ENCODE measurements at regions not wholly inside any gene's neighbourhood (a gene's known extent, or its start where the extent isn't known, plus 50 kb on each side); places are given as distances from the start of the nearest gene placed in this dataset.

DNA sequence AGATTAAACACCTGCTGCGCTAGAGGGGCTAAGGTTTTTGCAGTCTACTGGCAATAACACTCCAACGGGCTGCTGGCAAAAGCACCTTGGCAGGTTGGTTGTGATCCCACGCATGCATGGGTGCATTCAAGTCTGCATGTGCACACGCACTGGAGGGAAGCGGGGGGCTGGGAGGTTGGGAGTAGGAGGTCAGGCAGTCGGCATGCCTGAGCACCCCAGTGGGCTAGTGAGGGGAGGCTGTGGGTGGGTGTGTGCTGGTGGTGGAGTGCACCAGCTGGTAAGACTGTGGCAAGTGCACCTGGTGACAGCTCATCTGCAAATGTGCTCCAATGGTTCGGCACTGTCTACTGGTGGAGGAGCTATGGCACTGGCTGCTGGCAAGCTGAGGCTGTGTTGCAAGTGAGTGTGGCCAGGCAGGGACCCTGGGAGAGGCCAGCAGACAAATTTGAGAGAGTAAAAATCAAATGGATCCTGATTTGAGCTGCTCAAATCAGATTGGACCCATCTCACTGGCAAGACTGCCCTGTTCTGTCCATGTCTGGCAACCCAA is 460.6 kb upstream of the DSEL start:
- 75 to 90% methylated on average over 7 of the region's 7 CpGs for WGBS, 2 donors
- ATAC-seq (ENCODE audit: insufficient read depth, low FRiP score) = no peak

DNA sequence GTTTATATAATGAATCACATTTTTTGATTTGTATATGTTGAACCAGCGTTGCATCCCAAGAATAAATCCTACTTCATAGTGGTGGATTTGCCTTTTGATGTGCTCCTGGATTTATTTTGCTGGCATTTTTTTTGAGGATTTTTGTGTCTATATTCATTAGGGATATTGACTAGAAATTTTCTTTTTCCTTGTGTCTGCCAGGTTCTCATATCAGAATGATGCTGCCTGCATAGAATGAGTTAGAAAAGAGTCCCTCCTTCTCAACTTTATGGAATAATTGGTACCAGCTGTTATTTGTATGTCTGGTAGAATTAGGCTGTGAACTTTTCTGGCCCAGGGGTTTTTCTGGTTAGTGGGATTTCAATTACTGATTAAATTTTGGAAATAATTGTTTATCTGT is 457.4 kb upstream of the DSEL start:
- 75 to 78% methylated on average over 1 of the region's 1 CpG for WGBS, 2 donors
- no peaks in the 10 kb centered on the region for H3K4me1 ChIP-seq (ENCODE audit: control insufficient read depth in 5 of 5, insufficient read depth in 5 of 5, low read length in 5 of 5)
- no peak for ATAC-seq (ENCODE audit: insufficient read depth, low FRiP score)
- TF ChIP-seq, protein P1, sequence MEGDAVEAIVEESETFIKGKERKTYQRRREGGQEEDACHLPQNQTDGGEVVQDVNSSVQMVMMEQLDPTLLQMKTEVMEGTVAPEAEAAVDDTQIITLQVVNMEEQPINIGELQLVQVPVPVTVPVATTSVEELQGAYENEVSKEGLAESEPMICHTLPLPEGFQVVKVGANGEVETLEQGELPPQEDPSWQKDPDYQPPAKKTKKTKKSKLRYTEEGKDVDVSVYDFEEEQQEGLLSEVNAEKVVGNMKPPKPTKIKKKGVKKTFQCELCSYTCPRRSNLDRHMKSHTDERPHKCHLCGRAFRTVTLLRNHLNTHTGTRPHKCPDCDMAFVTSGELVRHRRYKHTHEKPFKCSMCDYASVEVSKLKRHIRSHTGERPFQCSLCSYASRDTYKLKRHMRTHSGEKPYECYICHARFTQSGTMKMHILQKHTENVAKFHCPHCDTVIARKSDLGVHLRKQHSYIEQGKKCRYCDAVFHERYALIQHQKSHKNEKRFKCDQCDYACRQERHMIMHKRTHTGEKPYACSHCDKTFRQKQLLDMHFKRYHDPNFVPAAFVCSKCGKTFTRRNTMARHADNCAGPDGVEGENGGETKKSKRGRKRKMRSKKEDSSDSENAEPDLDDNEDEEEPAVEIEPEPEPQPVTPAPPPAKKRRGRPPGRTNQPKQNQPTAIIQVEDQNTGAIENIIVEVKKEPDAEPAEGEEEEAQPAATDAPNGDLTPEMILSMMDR (IDR thresholded peaks at IDR 0.05; ENCODE audit: control extremely low read depth, extremely low read depth) = no peak
- no peaks in the 10 kb centered on the region for H3K27me3 ChIP-seq (ENCODE audit: control insufficient read depth in 3 of 3, insufficient read depth in 3 of 3, low read length in 2 of 3)
- H3K9me3 ChIP-seq (ENCODE audit: control insufficient read depth in 4 of 4, insufficient read depth in 3 of 4, low read length in 3 of 4) = peaks cover 0 to 2% (median 0%) of the 10 kb centered on the region in 4 donors
- DNase-seq = no peak
- no peak overlapping the region for H3K27ac ChIP-seq (ENCODE audit: low read depth in 1 of 2, low read length in 1 of 2)
- no peak overlapping the region for H3K9ac ChIP-seq (ENCODE audit: insufficient read depth in 1 of 2, low read length in 2 of 2)
- H3K36me3 ChIP-seq (ENCODE audit: control insufficient read depth in 4 of 4, insufficient read depth in 4 of 4, low read length in 4 of 4) = no peaks in the 10 kb centered on the region
- no peak overlapping the region for H3K4me3 ChIP-seq

More for the DNA sequence above, 460.6 kb upstream of the DSEL start:
- Histone ChIP-seq H3K27me3 (ENCODE audit: control insufficient read depth in 3 of 3, insufficient read depth in 3 of 3, low read length in 2 of 3) (no peaks in the 10 kb centered on the region), H3K27ac (ENCODE audit: low read depth in 1 of 2, low read length in 1 of 2) (no peak overlapping the region), H3K36me3 (ENCODE audit: control insufficient read depth in 4 of 4, insufficient read depth in 4 of 4, low read length in 4 of 4) (no peaks in the 10 kb centered on the region), H3K9ac (ENCODE audit: insufficient read depth in 1 of 2, low read length in 2 of 2) (no peak overlapping the region), H3K4me3 (no peak overlapping the region), H3K9me3 (ENCODE audit: control insufficient read depth in 4 of 4, insufficient read depth in 3 of 4, low read length in 3 of 4) (peaks cover 0 to 2% (median 0%) of the 10 kb centered on the region in 4 donors), H3K4me1 (ENCODE audit: control insufficient read depth in 5 of 5, insufficient read depth in 5 of 5, low read length in 5 of 5) (no peaks in the 10 kb centered on the region)
- DNase-seq = peak in 1 of 3 donors; percentile 6
- TF ChIP-seq, protein P1 (IDR thresholded peaks at IDR 0.05; ENCODE audit: control extremely low read depth, extremely low read depth) = no peak

DNA sequence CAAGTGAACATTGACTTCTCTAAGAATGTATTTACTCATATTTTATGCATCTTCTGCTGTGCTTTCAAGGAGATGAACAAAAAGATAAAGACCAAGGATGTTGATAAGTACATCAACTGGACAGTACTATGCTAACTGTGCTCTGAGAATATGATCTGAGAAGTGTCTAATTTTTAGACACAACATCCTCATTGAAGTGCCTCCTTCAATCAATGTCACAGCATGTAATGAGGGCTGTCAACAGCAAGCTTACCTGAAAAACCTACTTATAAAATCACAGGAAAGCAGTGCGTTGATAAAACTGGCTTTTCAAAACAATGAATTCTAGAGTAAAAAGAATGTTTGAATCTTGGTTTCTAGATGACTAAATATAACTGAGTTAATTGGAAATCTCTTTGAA is 452.9 kb upstream of the DSEL start:
- H3K27ac ChIP-seq (ENCODE audit: low read depth in 1 of 2, low read length in 1 of 2) = no peak overlapping the region
- DNase-seq (no peak), ATAC-seq (ENCODE audit: insufficient read depth, low FRiP score) (no peak)
- TF ChIP-seq, protein P1 (IDR thresholded peaks at IDR 0.05; ENCODE audit: control extremely low read depth, extremely low read depth) = no peak
- no peaks in the 10 kb centered on the region for H3K36me3 ChIP-seq (ENCODE audit: control insufficient read depth in 4 of 4, insufficient read depth in 4 of 4, low read length in 4 of 4)
- H3K27me3 ChIP-seq (ENCODE audit: control insufficient read depth in 3 of 3, insufficient read depth in 3 of 3, low read length in 2 of 3) = no peaks in the 10 kb centered on the region
- H3K4me1 ChIP-seq (ENCODE audit: control insufficient read depth in 5 of 5, insufficient read depth in 5 of 5, low read length in 5 of 5) = no peaks in the 10 kb centered on the region
- WGBS, 2 donors = 61 to 73% methylated on average over 1 of the region's 1 CpG
- H3K9me3 ChIP-seq (ENCODE audit: control insufficient read depth in 4 of 4, insufficient read depth in 3 of 4, low read length in 3 of 4) = no peaks in the 10 kb centered on the region
- no peak overlapping the region for H3K4me3 ChIP-seq
- H3K9ac ChIP-seq (ENCODE audit: insufficient read depth in 1 of 2, low read length in 2 of 2) = no peak overlapping the region

DNA sequence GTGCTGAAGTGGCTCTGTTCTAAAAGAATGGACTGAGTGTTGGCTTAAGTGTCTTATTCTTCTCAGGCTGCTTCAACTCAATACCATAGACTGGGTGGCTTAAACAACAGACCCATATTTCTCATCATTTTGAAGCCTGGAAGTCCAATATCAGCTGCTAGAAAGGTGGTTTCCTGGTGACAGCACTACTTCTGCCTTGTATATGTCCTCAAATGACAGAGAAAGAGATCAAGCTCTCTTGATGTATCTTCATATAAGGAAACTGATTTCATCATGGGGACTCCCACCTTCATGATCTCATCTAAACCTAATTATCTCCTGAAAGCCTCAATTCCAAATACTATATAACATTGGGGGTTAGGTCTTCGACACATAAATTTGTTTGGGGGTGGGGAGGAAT is 449.7 kb upstream of the DSEL start:
- 82 to 83% methylated on average over 1 of the region's 1 CpG for WGBS, 2 donors
- no peak overlapping the region for H3K27ac ChIP-seq (ENCODE audit: low read depth in 1 of 2, low read length in 1 of 2)
- no peak for ATAC-seq (ENCODE audit: insufficient read depth, low FRiP score)
- no peak for DNase-seq
- TF ChIP-seq, protein P1 (IDR thresholded peaks at IDR 0.05; ENCODE audit: control extremely low read depth, extremely low read depth) = no peak
- H3K4me1 ChIP-seq (ENCODE audit: control insufficient read depth in 5 of 5, insufficient read depth in 5 of 5, low read length in 5 of 5) = no peaks in the 10 kb centered on the region
- no peaks in the 10 kb centered on the region for H3K9me3 ChIP-seq (ENCODE audit: control insufficient read depth in 4 of 4, insufficient read depth in 3 of 4, low read length in 3 of 4)
- no peak overlapping the region for H3K9ac ChIP-seq (ENCODE audit: insufficient read depth in 1 of 2, low read length in 2 of 2)
- no peak overlapping the region for H3K4me3 ChIP-seq
- H3K27me3 ChIP-seq (ENCODE audit: control insufficient read depth in 3 of 3, insufficient read depth in 3 of 3, low read length in 2 of 3) = no peaks in the 10 kb centered on the region
- no peaks in the 10 kb centered on the region for H3K36me3 ChIP-seq (ENCODE audit: control insufficient read depth in 4 of 4, insufficient read depth in 4 of 4, low read length in 4 of 4)

Measured in lung (tissue), 11 donors.